Vagina (tissue), 2 donors: ENCODE measurements at regions not wholly inside any gene's neighbourhood (a gene's known extent, or its start where the extent isn't known, plus 50 kb on each side); places are given as distances from the start of the nearest gene placed in this dataset.

Experiments used
- DNase-seq, 2 donors: peaks; one replicate each; pipeline ENCODE4 v3.0.0-alpha.2; 2017; ENCODE audit errors: extremely low spot score in 2 of 2
- H3K27ac ChIP-seq: fragments of 200-600 bp; sonication (generic); one replicate; pipeline ENCODE4 v1.5.1; 2019
- H3K27me3 ChIP-seq: fragments of 200-600 bp; sonication (generic); one replicate; pipeline ENCODE4 v1.5.1; 2019
- H3K36me3 ChIP-seq, 2 donors: fragments of 200-600 bp; sonication (generic); one replicate each; pipeline ENCODE4 v1.5.1; 2017 to 2019
- H3K4me1 ChIP-seq: fragments of 200-600 bp; sonication (generic); one replicate; pipeline ENCODE4 v1.5.1; 2019
- H3K4me3 ChIP-seq, 2 donors: fragments of 200-600 bp; sonication (generic); 1 replicate in 1 of 2; 2 replicates in 1 of 2; pipeline ENCODE4 v1.5.1; 2016 to 2019
- H3K9me3 ChIP-seq: fragments of 200-600 bp; sonication (generic); one replicate; pipeline ENCODE4 v1.5.1; 2019
- CTCF ChIP-seq, 3 experiments: fragments of 450-650 bp in 2 of 3; fragments of 200-600 bp in 1 of 3; sonication (generic) in 1 of 3; IDR thresholded peaks; one replicate each; pipeline ENCODE4 v1.5.1; 2017 to 2019; ENCODE audit warnings: antibody characterized with exemption in 3 of 3, mild to moderate bottlenecking in 2 of 3, moderate library complexity in 2 of 3
- POLR2A ChIP-seq, 2 donors: fragments of 450-650 bp; IDR thresholded peaks; one replicate each; pipeline ENCODE4 v1.6.1; 2017; ENCODE audit warnings: antibody characterized with exemption in 2 of 2, mild to moderate bottlenecking in 2 of 2, moderate library complexity in 2 of 2
- POLR2AphosphoS5 ChIP-seq, 2 donors: sonication (generic); formaldehyde crosslinking; IDR thresholded peaks; one replicate each; pipeline ENCODE4 v1.9.0; 2017; ENCODE audit warnings: antibody characterized with exemption in 2 of 2, mild to moderate bottlenecking in 2 of 2, low read depth in 1 of 2; ENCODE audit not compliant: insufficient read depth in 1 of 2
- intact Hi-C: fragments of 100-400 bp; cut with DNase I; formaldehyde crosslinking; loops from one replicate; pipeline ENCODE4 v1.15.1; 2023

GRCh38 chr5:125894383-125894782 is 528.8 kb upstream of the GRAMD2B start:
- no peak overlapping the region for H3K27ac ChIP-seq
- no peaks in the 10 kb centered on the region for H3K36me3 ChIP-seq
- H3K9me3 ChIP-seq: no peaks in the 10 kb centered on the region
- H3K4me3 ChIP-seq: no peak overlapping the region
- DNase-seq: no peak
- H3K27me3 ChIP-seq: no peaks in the 10 kb centered on the region
- no peak for TF ChIP-seq CTCF (IDR thresholded peaks at IDR 0.05)
- TF ChIP-seq POLR2A (IDR thresholded peaks at IDR 0.05): no peak
- no peak for TF ChIP-seq POLR2AphosphoS5 (IDR thresholded peaks at IDR 0.05; ENCODE audit: insufficient read depth in 1 of 2, low read depth in 1 of 2)
- intact Hi-C loops: no loop called here
- no peaks in the 10 kb centered on the region for H3K4me1 ChIP-seq

- Histone ChIP-seq H3K9me3 (no peaks in the 10 kb centered on the region), H3K27ac (no peak overlapping the region), H3K4me3 (no peak overlapping the region), H3K4me1 (no peaks in the 10 kb centered on the region), H3K36me3 (no peaks in the 10 kb centered on the region), H3K27me3 (no peaks in the 10 kb centered on the region)
- DNase-seq: no peak
- intact Hi-C loops: no loop called here
- TF ChIP-seq POLR2A (IDR thresholded peaks at IDR 0.05): no peak
Measured at GRCh38 chr5:125896368-125896767, 526.8 kb upstream of the GRAMD2B start.

- no peak overlapping the region for H3K27ac ChIP-seq
- intact Hi-C loops: no loop called here
- no peaks in the 10 kb centered on the region for H3K27me3 ChIP-seq
- no peak for DNase-seq
- no peaks in the 10 kb centered on the region for H3K36me3 ChIP-seq
- no peaks in the 10 kb centered on the region for H3K4me1 ChIP-seq
- TF ChIP-seq POLR2AphosphoS5 (IDR thresholded peaks at IDR 0.05; ENCODE audit: insufficient read depth in 1 of 2, low read depth in 1 of 2) (no peak), CTCF (IDR thresholded peaks at IDR 0.05) (no peak), POLR2A (IDR thresholded peaks at IDR 0.05) (no peak)
- H3K4me3 ChIP-seq: no peak overlapping the region
- H3K9me3 ChIP-seq: no peaks in the 10 kb centered on the region
Measured at GRCh38 chr5:125897089-125897488, 526.1 kb upstream of the GRAMD2B start.

- no peak overlapping the region for H3K27ac ChIP-seq
- no peaks in the 10 kb centered on the region for H3K9me3 ChIP-seq
- intact Hi-C loops: no loop called here
- H3K27me3 ChIP-seq: no peaks in the 10 kb centered on the region
- no peak for DNase-seq
- no peaks in the 10 kb centered on the region for H3K4me1 ChIP-seq
- no peak overlapping the region for H3K4me3 ChIP-seq
- TF ChIP-seq CTCF (IDR thresholded peaks at IDR 0.05) (no peak), POLR2A (IDR thresholded peaks at IDR 0.05) (no peak), POLR2AphosphoS5 (IDR thresholded peaks at IDR 0.05; ENCODE audit: insufficient read depth in 1 of 2, low read depth in 1 of 2) (no peak)
- H3K36me3 ChIP-seq: no peaks in the 10 kb centered on the region
Measured at GRCh38 chr5:125898851-125899405, 524.3 kb upstream of the GRAMD2B start.

- DNase-seq: no peak
- Histone ChIP-seq H3K27me3 (no peaks in the 10 kb centered on the region), H3K27ac (no peak overlapping the region), H3K36me3 (no peaks in the 10 kb centered on the region), H3K9me3 (no peaks in the 10 kb centered on the region), H3K4me3 (no peak overlapping the region), H3K4me1 (no peaks in the 10 kb centered on the region)
- intact Hi-C loops: no loop called here
- TF ChIP-seq POLR2AphosphoS5 (IDR thresholded peaks at IDR 0.05; ENCODE audit: insufficient read depth in 1 of 2, low read depth in 1 of 2) (no peak), CTCF (IDR thresholded peaks at IDR 0.05) (no peak), POLR2A (IDR thresholded peaks at IDR 0.05) (no peak)
Measured at GRCh38 chr5:125912028-125912427, 511.2 kb upstream of the GRAMD2B start.
